Tibial nerve (tissue), 4 donors: ENCODE measurements at regions not wholly inside any gene's neighbourhood (a gene's known extent, or its start where the extent isn't known, plus 50 kb on each side); places are given as distances from the start of the nearest gene placed in this dataset.

Source experiments
- CTCF ChIP-seq, 5 experiments: fragments of 200-600 bp in 3 of 5; fragments of 450-650 bp in 2 of 5; sonication (generic) in 3 of 5; IDR thresholded peaks; one replicate each; pipeline ENCODE4 v1.5.1; 2016 to 2019; ENCODE audit warnings: antibody characterized with exemption in 5 of 5, mild to moderate bottlenecking in 3 of 5, moderate library complexity in 2 of 5
- EP300 ChIP-seq, 2 donors: sonication (generic); formaldehyde crosslinking; IDR thresholded peaks; one replicate each; pipeline ENCODE4 v1.6.1; 2017; ENCODE audit warnings: antibody characterized with exemption in 2 of 2, mild to moderate bottlenecking in 1 of 2
- POLR2A ChIP-seq, 2 donors: fragments of 450-650 bp; IDR thresholded peaks; one replicate each; pipeline ENCODE4 v1.6.1; 2017; ENCODE audit warnings: antibody characterized with exemption in 2 of 2, mild to moderate bottlenecking in 2 of 2, moderate library complexity in 2 of 2

- TF ChIP-seq CTCF (IDR thresholded peaks at IDR 0.05) (no peak), POLR2A (IDR thresholded peaks at IDR 0.05) (no peak), EP300 (IDR thresholded peaks at IDR 0.05) (no peak)
Observed at GRCh38 chr6:141667580-141668309, 465.0 kb upstream of the GJE1 start.
